ENCODE measurements at regions not wholly inside any gene's neighbourhood (a gene's known extent, or its start where the extent isn't known, plus 50 kb on each side); places are given as distances from the start of the nearest gene placed in this dataset.

- TF ChIP-seq CTCF (IDR thresholded peaks at IDR 0.05) (no peak), POLR2A (IDR thresholded peaks at IDR 0.05) (no peak)
Observed at GRCh38 chr10:61342858-61343572, 110.2 kb downstream of the TMEM26 start.

Data from prostate gland (tissue), 2 donors.